ENCODE measurements at regions not wholly inside any gene's neighbourhood (a gene's known extent, or its start where the extent isn't known, plus 50 kb on each side); places are given as distances from the start of the nearest gene placed in this dataset.

DNA sequence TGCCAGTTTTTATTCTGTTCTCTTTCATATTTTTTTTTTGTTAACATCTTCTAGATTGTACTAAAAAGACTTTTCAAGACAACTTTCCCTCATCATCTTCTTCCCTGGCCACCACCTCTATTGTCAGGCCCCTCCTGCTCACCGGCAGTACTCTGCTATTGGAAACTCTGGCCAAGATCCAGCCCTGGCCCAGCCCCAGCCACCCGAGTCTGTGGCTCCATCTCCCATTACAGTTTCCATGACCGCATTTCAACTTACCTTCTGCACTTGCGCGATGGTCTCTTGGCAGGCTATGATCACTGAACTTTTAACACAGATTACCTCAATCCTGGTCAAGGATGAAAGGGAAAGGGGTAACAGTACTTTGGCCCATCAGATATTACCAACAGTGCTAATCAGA, 137.7 kb upstream of the POM121L12 start:
- Histone ChIP-seq H3K9me3 (ENCODE audit: control insufficient read depth, insufficient read depth, low read length) (no peaks in the 10 kb centered on the region), H3K36me3 (ENCODE audit: control insufficient read depth, insufficient read depth, low read length) (no peaks in the 10 kb centered on the region), H3K27ac (ENCODE audit: low read length) (no peak overlapping the region), H3K4me3 (ENCODE audit: low read length) (no peak overlapping the region), H3K4me1 (ENCODE audit: control insufficient read depth, insufficient read depth, low read length) (no peaks in the 10 kb centered on the region), H3K27me3 (ENCODE audit: control insufficient read depth, insufficient read depth, low read length) (no peaks in the 10 kb centered on the region)
- no CpG with 5 or more reads among the region's 5 CpGs for WGBS (ENCODE audit: insufficient coverage, insufficient read length)
- DNase-seq (ENCODE audit: low read depth, low spot score): no peak

DNA sequence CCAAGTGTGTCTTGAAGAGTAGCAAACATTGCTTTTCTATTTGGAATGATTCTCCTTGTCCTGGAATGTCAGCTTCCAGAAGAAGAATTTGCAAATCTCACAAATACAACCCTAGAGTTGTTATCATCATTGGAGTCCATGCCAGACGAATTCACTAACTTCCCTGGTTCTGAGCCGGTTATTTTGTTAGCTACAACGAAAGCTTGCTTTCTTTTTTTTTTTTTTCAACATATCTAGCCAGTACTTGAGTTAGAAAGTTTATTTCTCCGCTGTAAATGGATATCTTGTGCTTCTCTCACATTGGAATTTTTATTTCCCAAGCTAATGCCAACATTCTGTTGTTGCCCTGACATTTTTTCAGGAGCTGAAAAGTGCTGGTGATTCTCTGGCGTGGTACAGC, 138.1 kb upstream of the POM121L12 start:
- no peaks in the 10 kb centered on the region for H3K9me3 ChIP-seq (ENCODE audit: control insufficient read depth, insufficient read depth, low read length)
- DNase-seq (ENCODE audit: low read depth, low spot score): no peak
- H3K27me3 ChIP-seq (ENCODE audit: control insufficient read depth, insufficient read depth, low read length): no peaks in the 10 kb centered on the region
- no peaks in the 10 kb centered on the region for H3K36me3 ChIP-seq (ENCODE audit: control insufficient read depth, insufficient read depth, low read length)
- no peak overlapping the region for H3K4me3 ChIP-seq (ENCODE audit: low read length)
- H3K4me1 ChIP-seq (ENCODE audit: control insufficient read depth, insufficient read depth, low read length): no peaks in the 10 kb centered on the region
- WGBS (ENCODE audit: insufficient coverage, insufficient read length): no CpG with 5 or more reads among the region's 5 CpGs
- H3K27ac ChIP-seq (ENCODE audit: low read length): no peak overlapping the region

DNA sequence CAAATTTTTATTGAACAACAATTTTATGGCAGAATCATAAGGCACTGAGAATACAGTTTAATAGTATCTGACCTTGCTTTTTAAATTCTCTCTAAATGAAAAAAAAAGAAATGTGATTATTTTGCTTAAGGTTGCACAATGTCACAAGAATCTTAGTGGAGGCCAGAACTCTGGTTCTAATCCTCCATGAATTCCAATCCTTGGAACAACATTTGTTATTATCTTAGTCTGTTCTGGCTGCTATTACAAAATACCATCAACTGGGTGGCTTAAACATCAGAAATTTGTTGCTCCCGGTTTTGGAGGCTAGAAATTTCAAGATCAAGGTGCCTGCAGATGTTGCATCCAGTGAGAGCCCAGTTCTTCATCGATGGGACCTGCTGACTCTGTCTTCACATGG, 158.2 kb upstream of the POM121L12 start:
- Histone ChIP-seq H3K27ac (ENCODE audit: low read length) (no peak overlapping the region), H3K4me3 (ENCODE audit: low read length) (no peak overlapping the region), H3K4me1 (ENCODE audit: control insufficient read depth, insufficient read depth, low read length) (no peaks in the 10 kb centered on the region), H3K27me3 (ENCODE audit: control insufficient read depth, insufficient read depth, low read length) (no peaks in the 10 kb centered on the region), H3K36me3 (ENCODE audit: control insufficient read depth, insufficient read depth, low read length) (no peaks in the 10 kb centered on the region), H3K9me3 (ENCODE audit: control insufficient read depth, insufficient read depth, low read length) (no peaks in the 10 kb centered on the region)
- no peak for DNase-seq (ENCODE audit: low read depth, low spot score)
- no CpG with 5 or more reads among the region's 2 CpGs for WGBS (ENCODE audit: insufficient coverage, insufficient read length)

DNA sequence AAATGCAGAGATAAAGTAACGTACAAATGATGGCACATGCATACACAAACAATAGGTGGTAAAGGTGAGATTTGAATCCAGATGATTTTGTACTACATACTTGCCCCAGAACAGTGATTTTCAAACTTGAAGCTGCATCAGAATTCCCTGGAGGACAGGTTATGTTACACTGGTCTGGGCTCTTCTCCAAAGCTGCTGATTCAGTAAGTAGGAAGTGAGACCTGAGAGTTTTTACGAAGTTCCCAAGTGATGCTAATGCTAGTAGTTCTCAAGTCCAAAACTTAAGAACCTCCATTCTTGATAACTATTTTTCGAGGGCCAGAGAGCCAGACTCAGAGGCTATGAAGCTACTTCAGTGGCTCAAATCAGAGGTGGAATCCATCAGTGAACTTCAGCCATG, 159.0 kb upstream of the POM121L12 start:
- no CpG with 5 or more reads among the region's 3 CpGs for WGBS (ENCODE audit: insufficient coverage, insufficient read length)
- Histone ChIP-seq H3K9me3 (ENCODE audit: control insufficient read depth, insufficient read depth, low read length) (no peaks in the 10 kb centered on the region), H3K36me3 (ENCODE audit: control insufficient read depth, insufficient read depth, low read length) (no peaks in the 10 kb centered on the region), H3K4me3 (ENCODE audit: low read length) (no peak overlapping the region), H3K4me1 (ENCODE audit: control insufficient read depth, insufficient read depth, low read length) (no peaks in the 10 kb centered on the region), H3K27me3 (ENCODE audit: control insufficient read depth, insufficient read depth, low read length) (no peaks in the 10 kb centered on the region), H3K27ac (ENCODE audit: low read length) (no peak overlapping the region)
- no peak for DNase-seq (ENCODE audit: low read depth, low spot score)

DNA sequence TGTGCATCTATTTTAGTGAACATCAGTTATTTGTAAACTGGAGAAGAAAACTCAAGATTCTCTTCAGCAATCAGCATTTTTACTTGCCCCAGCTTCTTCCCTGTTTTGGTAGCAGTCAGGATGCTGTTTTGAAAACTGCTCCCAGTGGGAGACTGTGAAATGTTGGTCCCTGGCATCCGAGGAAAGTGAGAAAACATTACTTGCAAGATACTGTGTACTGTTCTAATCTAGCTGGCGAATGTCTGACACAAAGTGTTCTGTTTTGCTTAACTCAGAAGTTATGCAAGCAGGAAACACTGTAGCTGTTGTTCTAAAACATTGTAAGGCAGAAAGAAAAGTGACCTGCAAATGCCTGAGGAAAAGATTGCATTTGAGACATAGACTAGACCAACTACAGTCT, 171.8 kb upstream of the POM121L12 start:
- Histone ChIP-seq H3K4me1 (ENCODE audit: control insufficient read depth, insufficient read depth, low read length) (no peaks in the 10 kb centered on the region), H3K4me3 (ENCODE audit: low read length) (no peak overlapping the region), H3K9me3 (ENCODE audit: control insufficient read depth, insufficient read depth, low read length) (no peaks in the 10 kb centered on the region), H3K27ac (ENCODE audit: low read length) (no peak overlapping the region), H3K36me3 (ENCODE audit: control insufficient read depth, insufficient read depth, low read length) (no peaks in the 10 kb centered on the region), H3K27me3 (ENCODE audit: control insufficient read depth, insufficient read depth, low read length) (no peaks in the 10 kb centered on the region)
- WGBS (ENCODE audit: insufficient coverage, insufficient read length): no CpG with 5 or more reads among the region's 2 CpGs
- no peak for DNase-seq (ENCODE audit: low read depth, low spot score)

DNA sequence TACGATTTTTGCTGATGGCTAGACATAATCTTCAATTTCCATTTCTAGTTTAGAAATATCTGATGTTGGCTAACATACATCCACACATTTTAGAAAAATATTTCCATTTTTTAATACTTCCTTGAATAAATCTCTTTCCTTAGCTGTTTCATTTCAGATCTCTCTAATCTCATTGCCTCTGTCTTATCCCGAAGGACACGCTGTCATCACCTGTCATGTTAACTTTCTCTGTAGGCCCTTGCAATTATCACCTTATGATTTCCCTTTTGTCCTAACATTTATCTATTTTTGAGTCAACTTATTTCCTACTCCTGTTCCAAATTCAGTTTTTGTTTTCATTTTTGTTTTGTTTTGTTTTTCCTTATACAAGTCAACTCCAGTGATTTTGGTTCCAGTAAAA, 173.1 kb upstream of the POM121L12 start:
- no peak for DNase-seq (ENCODE audit: low read depth, low spot score)
- H3K27me3 ChIP-seq (ENCODE audit: control insufficient read depth, insufficient read depth, low read length): no peaks in the 10 kb centered on the region
- no peaks in the 10 kb centered on the region for H3K4me1 ChIP-seq (ENCODE audit: control insufficient read depth, insufficient read depth, low read length)
- H3K27ac ChIP-seq (ENCODE audit: low read length): no peak overlapping the region
- no peaks in the 10 kb centered on the region for H3K36me3 ChIP-seq (ENCODE audit: control insufficient read depth, insufficient read depth, low read length)
- no CpG with 5 or more reads among the region's 3 CpGs for WGBS (ENCODE audit: insufficient coverage, insufficient read length)
- no peaks in the 10 kb centered on the region for H3K9me3 ChIP-seq (ENCODE audit: control insufficient read depth, insufficient read depth, low read length)
- H3K4me3 ChIP-seq (ENCODE audit: low read length): no peak overlapping the region

- DNase-seq (ENCODE audit: low read depth, low spot score): no peak
- no CpG with 5 or more reads among the region's 1 CpG for WGBS (ENCODE audit: insufficient coverage, insufficient read length)
- no peaks in the 10 kb centered on the region for H3K9me3 ChIP-seq (ENCODE audit: control insufficient read depth, insufficient read depth, low read length)
- no peaks in the 10 kb centered on the region for H3K27me3 ChIP-seq (ENCODE audit: control insufficient read depth, insufficient read depth, low read length)
- no peaks in the 10 kb centered on the region for H3K36me3 ChIP-seq (ENCODE audit: control insufficient read depth, insufficient read depth, low read length)
- no peak overlapping the region for H3K4me3 ChIP-seq (ENCODE audit: low read length)
- no peaks in the 10 kb centered on the region for H3K4me1 ChIP-seq (ENCODE audit: control insufficient read depth, insufficient read depth, low read length)
- no peak overlapping the region for H3K27ac ChIP-seq (ENCODE audit: low read length)
These were observed 178.1 kb upstream of the POM121L12 start for GRCh38 chr7:52857367-52857766.

- no peaks in the 10 kb centered on the region for H3K36me3 ChIP-seq (ENCODE audit: control insufficient read depth, insufficient read depth, low read length)
- DNase-seq (ENCODE audit: low read depth, low spot score): no peak
- H3K27me3 ChIP-seq (ENCODE audit: control insufficient read depth, insufficient read depth, low read length): no peaks in the 10 kb centered on the region
- H3K4me3 ChIP-seq (ENCODE audit: low read length): no peak overlapping the region
- WGBS (ENCODE audit: insufficient coverage, insufficient read length): no CpG with 5 or more reads among the region's 1 CpG
- H3K9me3 ChIP-seq (ENCODE audit: control insufficient read depth, insufficient read depth, low read length): no peaks in the 10 kb centered on the region
- no peak overlapping the region for H3K27ac ChIP-seq (ENCODE audit: low read length)
- H3K4me1 ChIP-seq (ENCODE audit: control insufficient read depth, insufficient read depth, low read length): no peaks in the 10 kb centered on the region
These were observed 180.8 kb upstream of the POM121L12 start for GRCh38 chr7:52854681-52855080.

DNA sequence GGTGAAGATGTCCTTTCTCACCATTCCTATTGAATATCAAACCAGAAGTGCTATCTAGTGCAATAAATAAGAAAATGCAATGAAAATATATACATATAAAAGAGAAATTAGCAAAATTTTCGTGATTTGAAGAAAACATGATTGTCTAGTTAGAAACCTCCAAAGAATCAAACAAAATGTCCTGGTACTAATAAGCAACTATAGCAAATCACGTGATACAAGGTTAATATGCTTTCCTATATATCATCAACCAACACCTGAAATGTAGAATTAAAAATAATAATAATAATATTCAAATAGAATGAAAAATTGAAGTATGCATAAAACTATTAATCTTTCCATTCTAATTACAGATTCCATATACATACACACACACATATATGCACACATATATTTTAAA, 183.9 kb upstream of the POM121L12 start:
- Histone ChIP-seq H3K4me1 (ENCODE audit: control insufficient read depth, insufficient read depth, low read length) (no peaks in the 10 kb centered on the region), H3K27me3 (ENCODE audit: control insufficient read depth, insufficient read depth, low read length) (no peaks in the 10 kb centered on the region), H3K27ac (ENCODE audit: low read length) (no peak overlapping the region), H3K36me3 (ENCODE audit: control insufficient read depth, insufficient read depth, low read length) (no peaks in the 10 kb centered on the region), H3K9me3 (ENCODE audit: control insufficient read depth, insufficient read depth, low read length) (no peaks in the 10 kb centered on the region), H3K4me3 (ENCODE audit: low read length) (no peak overlapping the region)
- no peak for DNase-seq (ENCODE audit: low read depth, low spot score)
- no CpG with 5 or more reads among the region's 2 CpGs for WGBS (ENCODE audit: insufficient coverage, insufficient read length)

- Histone ChIP-seq H3K4me1 (ENCODE audit: control insufficient read depth, insufficient read depth, low read length) (no peaks in the 10 kb centered on the region), H3K27me3 (ENCODE audit: control insufficient read depth, insufficient read depth, low read length) (no peaks in the 10 kb centered on the region), H3K4me3 (ENCODE audit: low read length) (no peak overlapping the region), H3K36me3 (ENCODE audit: control insufficient read depth, insufficient read depth, low read length) (no peaks in the 10 kb centered on the region), H3K27ac (ENCODE audit: low read length) (no peak overlapping the region), H3K9me3 (ENCODE audit: control insufficient read depth, insufficient read depth, low read length) (no peaks in the 10 kb centered on the region)
- WGBS (ENCODE audit: insufficient coverage, insufficient read length): no CpG with 5 or more reads among the region's 1 CpG
- DNase-seq (ENCODE audit: low read depth, low spot score): no peak
These were observed 192.0 kb upstream of the POM121L12 start for GRCh38 chr7:52843436-52843835.

DNA sequence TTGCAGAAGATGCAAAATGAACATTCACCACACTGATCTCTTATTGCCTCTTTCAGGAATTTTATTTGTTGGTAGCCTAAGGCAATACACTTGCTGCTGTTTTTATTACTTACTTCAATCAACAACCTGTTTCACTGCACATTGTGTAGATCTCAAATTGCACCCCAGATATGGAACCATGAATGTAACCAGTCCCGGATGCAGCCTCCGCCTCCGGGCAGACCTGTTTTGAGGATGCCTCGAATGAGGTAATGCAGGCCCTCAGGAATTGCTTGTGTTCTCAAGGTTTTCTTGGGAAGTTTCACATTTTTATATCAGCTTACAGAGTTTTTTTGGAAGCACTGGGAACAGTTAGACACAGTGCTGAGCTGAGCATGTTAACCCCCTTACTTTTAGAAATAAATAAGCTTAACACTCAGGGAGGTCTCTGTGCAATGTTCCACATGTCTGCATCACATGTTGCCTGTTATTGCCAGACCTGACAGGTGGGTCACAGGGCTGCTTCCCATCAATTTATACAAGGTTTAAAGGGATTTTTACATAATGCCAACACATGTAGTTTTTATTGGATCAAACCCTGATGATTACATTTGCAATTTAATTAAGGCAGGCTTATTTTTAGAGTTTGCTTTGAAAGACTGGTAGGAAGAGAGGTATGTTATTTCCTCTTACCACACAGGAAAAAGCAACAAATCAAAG, 193.1 kb upstream of the POM121L12 start:
- Histone ChIP-seq H3K4me1 (ENCODE audit: control insufficient read depth, insufficient read depth, low read length) (no peaks in the 10 kb centered on the region), H3K36me3 (ENCODE audit: control insufficient read depth, insufficient read depth, low read length) (no peaks in the 10 kb centered on the region), H3K27me3 (ENCODE audit: control insufficient read depth, insufficient read depth, low read length) (no peaks in the 10 kb centered on the region), H3K9me3 (ENCODE audit: control insufficient read depth, insufficient read depth, low read length) (no peaks in the 10 kb centered on the region), H3K4me3 (ENCODE audit: low read length) (no peak overlapping the region), H3K27ac (ENCODE audit: low read length) (no peak overlapping the region)
- WGBS (ENCODE audit: insufficient coverage, insufficient read length): no CpG with 5 or more reads among the region's 4 CpGs
- no peak for DNase-seq (ENCODE audit: low read depth, low spot score)

All from iPS DF 6.9 (cell line).